ENCODE measurements at regions not wholly inside any gene's neighbourhood (a gene's known extent, or its start where the extent isn't known, plus 50 kb on each side); places are given as distances from the start of the nearest gene placed in this dataset.

DNA sequence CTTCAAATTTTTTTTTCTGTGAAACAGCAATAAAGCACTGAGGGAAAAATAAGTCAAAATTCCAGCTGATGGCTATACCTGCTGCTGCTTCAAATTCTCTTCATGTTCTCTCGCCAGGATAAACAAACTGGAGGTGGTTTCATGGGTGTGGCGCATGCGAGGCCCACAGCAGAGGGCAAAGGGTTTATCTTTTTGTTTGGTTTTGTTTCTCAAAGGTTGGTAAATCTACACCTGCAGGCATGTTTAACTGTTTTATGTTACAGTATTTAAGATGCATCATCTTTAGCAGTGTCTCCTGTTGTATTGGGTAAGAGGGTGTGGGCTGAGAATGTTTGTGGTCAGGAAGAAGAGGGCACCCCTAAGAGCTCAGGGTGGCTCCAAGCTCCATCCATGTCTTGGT lies 342.2 kb downstream of the CDH26 start:
- H4K8ac ChIP-seq (ENCODE audit: low read depth in 2 of 2, low read length in 2 of 2), result no peak overlapping the region
- H4K20me1 ChIP-seq (ENCODE audit: insufficient read depth, low read length), result no peaks in the 10 kb centered on the region
- H3K4me1 ChIP-seq (ENCODE audit: control insufficient read depth, insufficient read depth, low read length), result no peaks in the 10 kb centered on the region
- no peak overlapping the region for H3K14ac ChIP-seq (replicated peaks; ENCODE audit: low read depth, low read length)
- H3K9me1 ChIP-seq (ENCODE audit: insufficient read depth, low read length), result no peaks in the 10 kb centered on the region
- no peak overlapping the region for H3K18ac ChIP-seq (ENCODE audit: low read depth, low read length)
- no peaks in the 10 kb centered on the region for H3K27me3 ChIP-seq (ENCODE audit: control insufficient read depth, insufficient read depth, low read length)
- H2BK20ac ChIP-seq (ENCODE audit: low read depth, low read length), result no peak overlapping the region
- H4K91ac ChIP-seq (ENCODE audit: insufficient read depth, low read depth, low read length), result no peak overlapping the region
- intact Hi-C loops (cut with micrococcal nuclease) (no loop called here), in situ Hi-C loops (cut with MboI; ENCODE audit: low sequenced_read_pairs) (no loop called here), dilution Hi-C loops (cut with HindIII; ENCODE audit: low sequenced_read_pairs, unreplicated experiment) (no loop called here)
- no peak for DNase-seq
- TF ChIP-seq, protein P1, sequence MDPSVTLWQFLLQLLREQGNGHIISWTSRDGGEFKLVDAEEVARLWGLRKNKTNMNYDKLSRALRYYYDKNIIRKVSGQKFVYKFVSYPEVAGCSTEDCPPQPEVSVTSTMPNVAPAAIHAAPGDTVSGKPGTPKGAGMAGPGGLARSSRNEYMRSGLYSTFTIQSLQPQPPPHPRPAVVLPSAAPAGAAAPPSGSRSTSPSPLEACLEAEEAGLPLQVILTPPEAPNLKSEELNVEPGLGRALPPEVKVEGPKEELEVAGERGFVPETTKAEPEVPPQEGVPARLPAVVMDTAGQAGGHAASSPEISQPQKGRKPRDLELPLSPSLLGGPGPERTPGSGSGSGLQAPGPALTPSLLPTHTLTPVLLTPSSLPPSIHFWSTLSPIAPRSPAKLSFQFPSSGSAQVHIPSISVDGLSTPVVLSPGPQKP (IDR thresholded peaks at IDR 0.05; ENCODE audit: borderline replicate concordance, low read depth, low read length), result no peak
- TF ChIP-seq CHD1 (IDR thresholded peaks at IDR 0.05; ENCODE audit: low read depth, low read length), result no peak
- TF ChIP-seq MAFK (IDR thresholded peaks at IDR 0.05; ENCODE audit: low read depth, low read length), result no peak
- no peak for TF ChIP-seq FOS (IDR thresholded peaks at IDR 0.05; ENCODE audit: low read depth, low read length)
- no peak for TF ChIP-seq BHLHE40 (IDR thresholded peaks at IDR 0.05; ENCODE audit: low read depth, low read length)
- TF ChIP-seq RAD21 (IDR thresholded peaks at IDR 0.05; ENCODE audit: low read length), result no peak
- no peak for TF ChIP-seq RFX5 (IDR thresholded peaks at IDR 0.05; ENCODE audit: low read depth, low read length)
- TF ChIP-seq RCOR1 (IDR thresholded peaks at IDR 0.05; ENCODE audit: insufficient replicate concordance, low read length), result no peak
- no peak for TF ChIP-seq CEBPB (IDR thresholded peaks at IDR 0.05; ENCODE audit: low read depth, low read length)
- TF ChIP-seq POLR2A (IDR thresholded peaks at IDR 0.05; ENCODE audit: low read depth, low read length), result no peak
- TF ChIP-seq NFE2L2 (IDR thresholded peaks at IDR 0.05; ENCODE audit: low read depth, low read length), result no peak
- TF ChIP-seq, protein P2, sequence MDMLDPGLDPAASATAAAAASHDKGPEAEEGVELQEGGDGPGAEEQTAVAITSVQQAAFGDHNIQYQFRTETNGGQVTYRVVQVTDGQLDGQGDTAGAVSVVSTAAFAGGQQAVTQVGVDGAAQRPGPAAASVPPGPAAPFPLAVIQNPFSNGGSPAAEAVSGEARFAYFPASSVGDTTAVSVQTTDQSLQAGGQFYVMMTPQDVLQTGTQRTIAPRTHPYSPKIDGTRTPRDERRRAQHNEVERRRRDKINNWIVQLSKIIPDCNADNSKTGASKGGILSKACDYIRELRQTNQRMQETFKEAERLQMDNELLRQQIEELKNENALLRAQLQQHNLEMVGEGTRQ (IDR thresholded peaks at IDR 0.05; ENCODE audit: low read depth, low read length), result no peak
- TF ChIP-seq SMC3 (IDR thresholded peaks at IDR 0.05; ENCODE audit: low read depth, low read length), result no peak
- TF ChIP-seq, protein P3, sequence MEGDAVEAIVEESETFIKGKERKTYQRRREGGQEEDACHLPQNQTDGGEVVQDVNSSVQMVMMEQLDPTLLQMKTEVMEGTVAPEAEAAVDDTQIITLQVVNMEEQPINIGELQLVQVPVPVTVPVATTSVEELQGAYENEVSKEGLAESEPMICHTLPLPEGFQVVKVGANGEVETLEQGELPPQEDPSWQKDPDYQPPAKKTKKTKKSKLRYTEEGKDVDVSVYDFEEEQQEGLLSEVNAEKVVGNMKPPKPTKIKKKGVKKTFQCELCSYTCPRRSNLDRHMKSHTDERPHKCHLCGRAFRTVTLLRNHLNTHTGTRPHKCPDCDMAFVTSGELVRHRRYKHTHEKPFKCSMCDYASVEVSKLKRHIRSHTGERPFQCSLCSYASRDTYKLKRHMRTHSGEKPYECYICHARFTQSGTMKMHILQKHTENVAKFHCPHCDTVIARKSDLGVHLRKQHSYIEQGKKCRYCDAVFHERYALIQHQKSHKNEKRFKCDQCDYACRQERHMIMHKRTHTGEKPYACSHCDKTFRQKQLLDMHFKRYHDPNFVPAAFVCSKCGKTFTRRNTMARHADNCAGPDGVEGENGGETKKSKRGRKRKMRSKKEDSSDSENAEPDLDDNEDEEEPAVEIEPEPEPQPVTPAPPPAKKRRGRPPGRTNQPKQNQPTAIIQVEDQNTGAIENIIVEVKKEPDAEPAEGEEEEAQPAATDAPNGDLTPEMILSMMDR (conservative IDR thresholded peaks at IDR 0.05; ENCODE audit: low read depth, low read length), result no peak
- no peak for TF ChIP-seq MXI1 (IDR thresholded peaks at IDR 0.05; ENCODE audit: borderline replicate concordance, low read depth, low read length)
- no peak for TF ChIP-seq MAZ (IDR thresholded peaks at IDR 0.05; ENCODE audit: borderline replicate concordance, low read depth, low read length)
- no peak overlapping the region for H2BK120ac ChIP-seq (ENCODE audit: low read depth, low read length)
- ChIA-PET CTCF (interaction anchor here (1.4 kb wide), 1 partner anchor 25 kb away, joined by 3 read pairs; no protein-coding TSS in a partner anchor), POLR2A (ENCODE audit: unreplicated experiment) (no interaction called here)
- H3K4me3 ChIP-seq (ENCODE audit: insufficient read depth, low read depth, low read length), result no peak overlapping the region
- no TSS peak for BruUV-seq (replicated peaks)
- no peak overlapping the region for H2AK5ac ChIP-seq (ENCODE audit: low read depth, low read length)
- H3K36me3 ChIP-seq (ENCODE audit: control insufficient read depth, insufficient read depth, low read length), result no peaks in the 10 kb centered on the region
- ATAC-seq (ENCODE audit: low read depth), result no peak
- no peak overlapping the region for H2BK5ac ChIP-seq (ENCODE audit: low read depth, low read length, poor library complexity, severe bottlenecking)
- H3K23ac ChIP-seq (ENCODE audit: low read depth, low read length), result no peak overlapping the region
- H3K56ac ChIP-seq (ENCODE audit: extremely low read depth, insufficient read depth, low read length), result no peak overlapping the region
- H3K9ac ChIP-seq (ENCODE audit: low read depth, low read length), result no peak overlapping the region
- no peak overlapping the region for H2AK9ac ChIP-seq (replicated peaks; ENCODE audit: low read depth, low read length, poor library complexity)
- H3K79me1 ChIP-seq (ENCODE audit: low read depth in 1 of 2, low read length in 2 of 2), result no peaks in the 10 kb centered on the region
- no CpG with 5 or more reads among the region's 3 CpGs for WGBS, 2 experiments (ENCODE audit: extremely low coverage in 2 of 2, insufficient read length in 1 of 2)
- no peak overlapping the region for H3K27ac ChIP-seq (ENCODE audit: insufficient read depth, low read length)
- H3K9me3 ChIP-seq (ENCODE audit: control insufficient read depth, insufficient read depth, low read length), result peaks cover 2% of the 10 kb centered on the region
- H4K5ac ChIP-seq (ENCODE audit: low read depth, low read length), result no peak overlapping the region
- H3K4ac ChIP-seq (ENCODE audit: low read depth, low read length), result no peak overlapping the region
- no peak overlapping the region for H3K4me2 ChIP-seq (ENCODE audit: low read depth, low read length)
- no peak overlapping the region for H2BK15ac ChIP-seq (ENCODE audit: low read depth, low read length)
- no peak overlapping the region for H2AFZ ChIP-seq (replicated peaks; ENCODE audit: low read length, poor library complexity)
